ENCODE measurements at regions not wholly inside any gene's neighbourhood (a gene's known extent, or its start where the extent isn't known, plus 50 kb on each side); places are given as distances from the start of the nearest gene placed in this dataset.
A peak's percentile ranks its signal among the peaks of the same experiment; 100 is the strongest.

DNA sequence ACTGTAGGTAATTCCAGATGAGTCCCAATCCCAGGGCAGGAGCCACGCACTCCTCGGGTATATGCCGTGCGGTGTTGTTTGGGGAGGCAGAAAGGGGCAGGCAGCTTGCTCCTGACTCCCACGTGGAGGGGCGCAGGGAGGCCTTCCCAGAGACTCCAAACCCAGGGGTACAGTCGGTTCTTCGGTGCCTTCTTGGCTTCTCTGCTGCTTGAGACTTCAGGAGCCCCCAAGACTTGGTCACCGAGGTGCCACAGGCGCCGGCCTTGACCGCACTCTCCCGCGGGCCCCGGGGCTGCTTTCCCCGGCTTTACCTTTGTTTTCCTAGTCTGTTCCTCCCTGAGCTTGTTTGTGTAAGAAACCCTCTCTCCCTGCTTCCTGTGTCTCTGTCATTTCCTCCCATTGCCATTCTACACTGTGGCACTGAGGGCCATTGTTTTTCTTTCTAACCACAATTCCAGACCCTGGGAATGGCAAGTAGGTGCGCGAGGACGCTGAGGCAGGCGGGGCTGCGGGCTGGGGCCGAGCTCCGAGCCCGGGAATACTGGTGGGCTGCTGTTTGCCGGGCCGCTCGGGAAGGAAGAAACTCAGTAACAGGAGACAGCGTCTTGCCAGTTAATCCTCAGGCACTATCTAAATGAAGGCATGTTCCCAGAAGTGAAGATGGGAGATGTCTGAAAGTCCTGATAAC lies 215.6 kb upstream of the HEY2 start:
- no peaks in the 10 kb centered on the region for H3K27me3 ChIP-seq
- 24 to 35% methylated on average over 27 to 28 of the region's 28 CpGs for WGBS, 2 donors
- H3K36me3 ChIP-seq (ENCODE audit: low read depth, missing control alignments) = no peaks in the 10 kb centered on the region
- H3K27ac ChIP-seq = no peak overlapping the region
- peaks cover 4% of the 10 kb centered on the region for H3K4me1 ChIP-seq
- TF ChIP-seq, protein P1, sequence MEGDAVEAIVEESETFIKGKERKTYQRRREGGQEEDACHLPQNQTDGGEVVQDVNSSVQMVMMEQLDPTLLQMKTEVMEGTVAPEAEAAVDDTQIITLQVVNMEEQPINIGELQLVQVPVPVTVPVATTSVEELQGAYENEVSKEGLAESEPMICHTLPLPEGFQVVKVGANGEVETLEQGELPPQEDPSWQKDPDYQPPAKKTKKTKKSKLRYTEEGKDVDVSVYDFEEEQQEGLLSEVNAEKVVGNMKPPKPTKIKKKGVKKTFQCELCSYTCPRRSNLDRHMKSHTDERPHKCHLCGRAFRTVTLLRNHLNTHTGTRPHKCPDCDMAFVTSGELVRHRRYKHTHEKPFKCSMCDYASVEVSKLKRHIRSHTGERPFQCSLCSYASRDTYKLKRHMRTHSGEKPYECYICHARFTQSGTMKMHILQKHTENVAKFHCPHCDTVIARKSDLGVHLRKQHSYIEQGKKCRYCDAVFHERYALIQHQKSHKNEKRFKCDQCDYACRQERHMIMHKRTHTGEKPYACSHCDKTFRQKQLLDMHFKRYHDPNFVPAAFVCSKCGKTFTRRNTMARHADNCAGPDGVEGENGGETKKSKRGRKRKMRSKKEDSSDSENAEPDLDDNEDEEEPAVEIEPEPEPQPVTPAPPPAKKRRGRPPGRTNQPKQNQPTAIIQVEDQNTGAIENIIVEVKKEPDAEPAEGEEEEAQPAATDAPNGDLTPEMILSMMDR (IDR thresholded peaks at IDR 0.05) = no peak
- TF ChIP-seq POLR2A (IDR thresholded peaks at IDR 0.05) = no peak
- H3K4me3 ChIP-seq = peak overlapping the region; percentile 4 to 35
- peak; percentile 15 for DNase-seq
- H3K9me3 ChIP-seq = no peaks in the 10 kb centered on the region
- intact Hi-C loops (cut with DNase I; ENCODE audit: low total_unique reads) = no loop called here

DNA sequence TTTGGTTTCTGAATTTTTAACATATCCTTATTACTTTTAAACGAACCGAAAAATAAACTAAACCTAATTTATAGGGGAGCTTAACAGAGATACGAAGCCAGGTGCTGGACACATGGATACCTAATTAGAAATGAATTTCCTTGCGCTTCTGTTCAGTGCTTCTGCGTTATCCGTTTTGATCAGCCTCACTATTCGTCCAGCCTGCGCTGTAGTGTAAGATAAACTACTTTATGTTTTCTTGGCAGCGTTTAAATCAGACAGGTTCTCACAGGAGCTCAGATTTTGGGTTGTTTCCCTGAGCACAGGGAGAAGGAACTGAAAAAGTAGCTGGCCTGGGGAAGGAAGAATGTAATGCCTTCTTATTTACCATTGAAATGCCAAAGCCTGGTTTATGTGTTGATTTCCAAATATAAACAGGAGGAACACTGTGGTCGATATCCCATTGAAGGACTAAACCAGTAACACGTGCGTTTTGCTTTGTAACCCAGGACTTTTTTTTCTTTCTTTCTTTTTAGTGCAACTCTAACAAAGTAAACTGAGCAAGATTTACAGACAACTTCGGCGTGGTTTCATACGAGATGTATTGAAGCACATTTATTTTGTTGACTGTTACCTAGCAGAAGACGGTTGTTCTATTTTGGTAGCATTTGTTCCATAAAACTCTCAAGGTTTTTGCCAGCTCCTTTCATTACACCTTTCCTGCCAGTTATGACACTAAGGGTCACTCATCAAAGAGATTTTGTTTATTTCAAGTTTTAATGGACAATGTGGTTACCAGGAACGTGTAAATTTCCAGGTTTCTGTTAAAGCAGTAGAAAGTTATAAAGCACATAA lies 214.8 kb upstream of the HEY2 start:
- intact Hi-C loops (cut with DNase I; ENCODE audit: low total_unique reads) = no loop called here
- Histone ChIP-seq H3K4me3 (peak overlapping the region; percentile 4 to 35), H3K36me3 (ENCODE audit: low read depth, missing control alignments) (no peaks in the 10 kb centered on the region), H3K4me1 (no peaks in the 10 kb centered on the region), H3K9me3 (no peaks in the 10 kb centered on the region), H3K27ac (no peak overlapping the region), H3K27me3 (no peaks in the 10 kb centered on the region)
- 34 to 35% methylated on average over 17 of the region's 17 CpGs for WGBS, 2 donors
- TF ChIP-seq, protein P1 (IDR thresholded peaks at IDR 0.05) = no peak
- no peak for TF ChIP-seq POLR2A (IDR thresholded peaks at IDR 0.05)
- DNase-seq = no peak

DNA sequence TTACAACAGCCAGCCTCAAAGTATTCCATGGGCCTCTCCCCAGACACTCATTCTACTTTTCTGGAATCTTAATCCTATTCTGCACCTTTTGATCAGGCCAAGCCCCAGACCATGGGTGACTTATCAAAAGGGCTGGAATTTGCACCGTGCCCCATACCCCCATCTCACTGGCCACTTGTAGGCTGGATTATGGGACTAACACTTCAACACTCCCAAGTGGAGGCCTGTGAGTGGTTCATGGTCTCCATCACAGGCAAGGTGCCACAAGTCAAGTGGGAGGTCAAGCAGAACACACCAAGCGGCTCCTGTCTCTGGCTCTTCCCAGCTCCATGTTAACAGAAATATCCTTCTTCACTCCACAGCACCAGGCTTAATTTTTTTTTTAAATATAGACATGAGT lies 212.3 kb upstream of the HEY2 start:
- Histone ChIP-seq H3K36me3 (ENCODE audit: low read depth, missing control alignments) (no peaks in the 10 kb centered on the region), H3K4me1 (no peaks in the 10 kb centered on the region), H3K27me3 (no peaks in the 10 kb centered on the region), H3K4me3 (no peak overlapping the region), H3K9me3 (no peaks in the 10 kb centered on the region), H3K27ac (no peak overlapping the region)
- intact Hi-C loops (cut with DNase I; ENCODE audit: low total_unique reads) = no loop called here
- no peak for DNase-seq
- 85 to 92% methylated on average over 2 of the region's 2 CpGs for WGBS, 2 donors
- TF ChIP-seq, protein P1 (IDR thresholded peaks at IDR 0.05) = no peak
- no peak for TF ChIP-seq POLR2A (IDR thresholded peaks at IDR 0.05)

DNA sequence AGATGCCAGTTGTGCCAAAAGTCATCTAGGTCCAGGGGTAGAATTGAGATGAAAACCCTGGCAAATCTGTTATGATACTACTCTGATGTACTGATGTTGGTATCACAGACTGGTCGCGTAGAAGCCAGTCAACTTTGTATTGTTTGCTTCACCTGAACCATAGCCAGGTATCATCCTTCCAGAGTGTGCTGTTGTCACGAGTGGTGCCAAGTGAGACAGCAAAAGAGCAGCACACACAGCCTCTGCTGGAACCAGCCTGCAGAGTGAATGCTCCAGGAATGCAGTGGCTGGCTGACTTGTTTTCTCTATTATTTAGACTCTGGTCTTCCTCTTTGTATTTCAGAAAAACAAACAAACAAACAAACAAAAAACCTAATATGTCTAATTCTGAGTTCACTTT lies 209.5 kb upstream of the HEY2 start:
- no peak for TF ChIP-seq POLR2A (IDR thresholded peaks at IDR 0.05)
- TF ChIP-seq, protein P1 (IDR thresholded peaks at IDR 0.05) = no peak
- WGBS, 2 donors = 92% methylated on average over 3 of the region's 3 CpGs

More for the DNA sequence above, 209.5 kb upstream of the HEY2 start:
- Histone ChIP-seq H3K9me3 (no peaks in the 10 kb centered on the region), H3K4me3 (no peak overlapping the region), H3K4me1 (no peaks in the 10 kb centered on the region), H3K36me3 (ENCODE audit: low read depth, missing control alignments) (no peaks in the 10 kb centered on the region), H3K27ac (no peak overlapping the region), H3K27me3 (no peaks in the 10 kb centered on the region)
- DNase-seq = no peak
- intact Hi-C loops (cut with DNase I; ENCODE audit: low total_unique reads) = no loop called here
